Spleen (tissue), 11 donors: ENCODE measurements at regions not wholly inside any gene's neighbourhood (a gene's known extent, or its start where the extent isn't known, plus 50 kb on each side); places are given as distances from the start of the nearest gene placed in this dataset.

ENCODE experiments used
- DNase-seq: peaks from one replicate; pipeline ENCODE4 v3.0.0-alpha.2; 2020
- H3K27ac ChIP-seq, 8 donors: fragments of 200-600 bp; sonication (generic) in 7 of 8; 1 replicate in 4 of 8; 2 replicates in 4 of 8; pipeline versions ENCODE4 v1.5.0 to v1.8.0; 2016 to 2021; ENCODE audit warnings: inconsistent platforms in 4 of 8, mild to moderate bottlenecking in 4 of 8, moderate library complexity in 1 of 8
- H3K27me3 ChIP-seq, 7 donors: fragments of 200-600 bp; sonication (generic) in 6 of 7; replicated peaks in 1 of 7; 1 replicate in 4 of 7; 2 replicates in 3 of 7; pipeline versions ENCODE4 v1.5.0 to v1.8.0; 2016 to 2021; ENCODE audit warnings: inconsistent platforms in 3 of 7, mild to moderate bottlenecking in 1 of 7
- H3K36me3 ChIP-seq, 6 donors: fragments of 200-600 bp; sonication (generic) in 5 of 6; 1 replicate in 4 of 6; 2 replicates in 2 of 6; pipeline versions ENCODE4 v1.5.0 to v1.8.0; 2016 to 2021; ENCODE audit warnings: inconsistent platforms in 2 of 6
- H3K4me1 ChIP-seq, 6 donors: fragments of 200-600 bp; sonication (generic) in 5 of 6; 1 replicate in 3 of 6; 2 replicates in 3 of 6; pipeline versions ENCODE4 v1.5.0 to v1.8.0; 2016 to 2021; ENCODE audit warnings: inconsistent platforms in 3 of 6
- H3K4me3 ChIP-seq, 8 donors: fragments of 200-600 bp; sonication (generic) in 7 of 8; 1 replicate in 4 of 8; 2 replicates in 4 of 8; pipeline versions ENCODE4 v1.5.0 to v1.8.0; 2016 to 2021; ENCODE audit warnings: inconsistent platforms in 4 of 8, mild to moderate bottlenecking in 4 of 8, moderate library complexity in 2 of 8
- H3K9me3 ChIP-seq, 8 donors: fragments of 200-600 bp; sonication (generic) in 7 of 8; 1 replicate in 4 of 8; 2 replicates in 4 of 8; pipeline versions ENCODE4 v1.5.0 to v1.8.0; 2016 to 2021; ENCODE audit warnings: inconsistent platforms in 4 of 8
- POLR2A ChIP-seq, 3 donors: fragments of 450-650 bp; IDR thresholded peaks; one replicate each; pipeline ENCODE4 v1.5.1; 2017; ENCODE audit warnings: antibody characterized with exemption in 3 of 3, mild to moderate bottlenecking in 1 of 3
- POLR2AphosphoS5 ChIP-seq, 3 donors: sonication (generic); formaldehyde crosslinking; IDR thresholded peaks; one replicate each; pipeline ENCODE4 v1.5.1; 2017; ENCODE audit warnings: antibody characterized with exemption in 3 of 3
- WGBS, 5 donors: extraction: QIAGEN DNeasy Blood & Tissue Kit in 3 of 5; methylation state at CpG; one replicate each; pipeline versions ENCODE4 v1.1.5 to v1.1.7; 2013 to 2018; 5-methylcytosine and 5-hydroxymethylcytosine counted together
- intact Hi-C: fragments of 100-400 bp; cut with DNase I; formaldehyde crosslinking; loops from one replicate; pipeline ENCODE4 v1.15.0; 2023; ENCODE audit warnings: low total_unique reads
- TF ChIP-seq, protein P1 (sequence below), 11 experiments: fragments of 200-600 bp in 7 of 11; fragments of 450-650 bp in 4 of 11; sonication (generic) in 4 of 11; IDR thresholded peaks in 8 of 11; conservative IDR thresholded peaks in 3 of 11; 1 replicate in 7 of 11; 2 replicates in 4 of 11; pipeline versions ENCODE4 v1.4.0 to v1.8.0; 2016 to 2021; ENCODE audit warnings: antibody characterized with exemption in 11 of 11, inconsistent platforms in 4 of 11, mild to moderate bottlenecking in 1 of 11
- donor health status: healthy with polysubstance abuse.
- donor health status: DM: no; HTN: no; CAD: no; lungs with moderate emphysema.
- donor health status: DM: no; HTN: no; CAD: no.
- donor health status: Bipolar disorder and iron deficiency.
- donor health status: healthy.
- donor health status: DM: no; HTN: no; CAD: no.
- donor health status: DM: yes; HTN: yes; CAD: no.

DNA sequence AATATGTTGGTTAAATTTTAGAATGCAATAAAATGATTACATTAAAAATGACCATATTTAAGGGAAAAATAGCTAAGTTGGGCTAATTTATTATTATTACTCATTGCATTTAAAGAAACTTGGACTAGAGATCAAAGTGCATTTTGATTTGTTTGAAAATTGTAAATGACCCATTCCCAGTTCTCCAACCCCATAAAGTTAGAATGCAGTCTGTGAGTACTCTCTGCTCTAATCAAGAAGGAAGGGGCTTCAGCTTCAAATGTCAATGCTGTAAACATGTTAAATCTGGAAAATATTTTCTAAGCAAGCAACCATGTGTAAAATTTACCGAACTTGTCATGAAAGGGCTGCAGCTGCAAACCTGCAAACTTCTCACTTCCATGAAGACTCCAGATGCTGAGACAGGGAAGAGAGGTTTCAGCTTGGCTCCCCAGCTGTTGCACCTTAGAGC, 232.7 kb downstream of the TTLL7 start:
- Histone ChIP-seq H3K4me1 (peaks cover 0 to 19% (median 8%) of the 10 kb centered on the region in 6 donors), H3K36me3 (no peaks in the 10 kb centered on the region), H3K9me3 (no peaks in the 10 kb centered on the region), H3K4me3 (no peak overlapping the region), H3K27ac (no peak overlapping the region), H3K27me3 (no peaks in the 10 kb centered on the region)
- intact Hi-C loops: no loop called here
- WGBS, 5 donors: 50 to 86% (median 71%) methylated on average over 1 of the region's 1 CpG
- TF ChIP-seq POLR2AphosphoS5 (IDR thresholded peaks at IDR 0.05): no peak
- no peak for TF ChIP-seq POLR2A (IDR thresholded peaks at IDR 0.05)
- TF ChIP-seq, protein P1, sequence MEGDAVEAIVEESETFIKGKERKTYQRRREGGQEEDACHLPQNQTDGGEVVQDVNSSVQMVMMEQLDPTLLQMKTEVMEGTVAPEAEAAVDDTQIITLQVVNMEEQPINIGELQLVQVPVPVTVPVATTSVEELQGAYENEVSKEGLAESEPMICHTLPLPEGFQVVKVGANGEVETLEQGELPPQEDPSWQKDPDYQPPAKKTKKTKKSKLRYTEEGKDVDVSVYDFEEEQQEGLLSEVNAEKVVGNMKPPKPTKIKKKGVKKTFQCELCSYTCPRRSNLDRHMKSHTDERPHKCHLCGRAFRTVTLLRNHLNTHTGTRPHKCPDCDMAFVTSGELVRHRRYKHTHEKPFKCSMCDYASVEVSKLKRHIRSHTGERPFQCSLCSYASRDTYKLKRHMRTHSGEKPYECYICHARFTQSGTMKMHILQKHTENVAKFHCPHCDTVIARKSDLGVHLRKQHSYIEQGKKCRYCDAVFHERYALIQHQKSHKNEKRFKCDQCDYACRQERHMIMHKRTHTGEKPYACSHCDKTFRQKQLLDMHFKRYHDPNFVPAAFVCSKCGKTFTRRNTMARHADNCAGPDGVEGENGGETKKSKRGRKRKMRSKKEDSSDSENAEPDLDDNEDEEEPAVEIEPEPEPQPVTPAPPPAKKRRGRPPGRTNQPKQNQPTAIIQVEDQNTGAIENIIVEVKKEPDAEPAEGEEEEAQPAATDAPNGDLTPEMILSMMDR (IDR thresholded peaks at IDR 0.05 in 8 of 11, conservative IDR thresholded peaks at IDR 0.05 in 3 of 11): no peak
- no peak for DNase-seq

DNA sequence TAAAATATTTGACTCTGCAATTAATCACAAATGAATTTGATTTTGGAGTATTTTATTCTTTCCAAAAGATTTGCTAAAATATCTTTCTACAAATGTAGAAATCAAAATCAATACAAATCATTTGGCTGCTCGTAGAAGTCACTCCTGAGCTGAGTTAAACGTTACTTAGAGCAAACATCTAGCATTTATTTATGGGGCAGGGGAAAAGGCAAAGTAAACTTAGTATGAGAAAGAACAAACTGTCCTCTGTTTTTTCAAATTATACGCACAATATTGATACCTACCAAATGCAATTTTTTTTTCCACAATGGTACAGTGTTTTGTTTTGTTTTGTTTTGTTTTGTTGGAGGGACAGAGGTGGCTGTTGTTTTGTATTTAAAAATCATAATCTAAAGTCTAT, 233.8 kb downstream of the TTLL7 start:
- Histone ChIP-seq H3K4me1 (peaks cover 0 to 29% (median 11%) of the 10 kb centered on the region in 6 donors), H3K27me3 (no peaks in the 10 kb centered on the region), H3K9me3 (no peaks in the 10 kb centered on the region), H3K36me3 (no peaks in the 10 kb centered on the region), H3K27ac (no peak overlapping the region), H3K4me3 (no peak overlapping the region)
- no peak for DNase-seq
- intact Hi-C loops: no loop called here
- TF ChIP-seq, protein P1 (IDR thresholded peaks at IDR 0.05 in 8 of 11, conservative IDR thresholded peaks at IDR 0.05 in 3 of 11): no peak
- no peak for TF ChIP-seq POLR2A (IDR thresholded peaks at IDR 0.05)
- TF ChIP-seq POLR2AphosphoS5 (IDR thresholded peaks at IDR 0.05): no peak
- 88 to 94% (median 90%) methylated on average over 3 of the region's 3 CpGs for WGBS, 5 donors

DNA sequence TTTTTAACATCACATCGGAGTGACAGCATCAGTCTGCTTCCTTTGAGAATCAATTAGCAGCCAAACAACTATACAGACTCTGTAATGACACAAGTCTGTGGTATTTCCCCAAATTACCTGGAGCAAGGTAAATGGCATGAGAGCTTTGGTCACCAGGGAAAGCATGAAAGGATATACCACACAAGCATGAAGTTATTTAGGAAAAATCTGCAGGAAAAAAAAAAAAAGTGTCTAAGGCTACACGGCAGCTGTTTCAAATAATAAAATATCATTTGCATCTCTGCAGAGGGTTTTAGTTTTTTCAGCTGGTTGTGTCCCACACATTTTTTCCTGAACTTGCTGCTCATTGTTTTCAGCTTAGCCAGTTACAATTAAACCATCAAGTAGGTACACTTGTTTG, 234.7 kb downstream of the TTLL7 start:
- Histone ChIP-seq H3K36me3 (no peaks in the 10 kb centered on the region), H3K4me3 (no peak overlapping the region), H3K27me3 (no peaks in the 10 kb centered on the region), H3K4me1 (peaks cover 0 to 20% (median 8%) of the 10 kb centered on the region in 6 donors), H3K9me3 (no peaks in the 10 kb centered on the region), H3K27ac (no peak overlapping the region)
- 74 to 94% (median 89%) methylated on average over 2 of the region's 2 CpGs for WGBS, 5 donors
- intact Hi-C loops: no loop called here
- no peak for DNase-seq
- TF ChIP-seq POLR2AphosphoS5 (IDR thresholded peaks at IDR 0.05) (no peak), POLR2A (IDR thresholded peaks at IDR 0.05) (no peak)

DNA sequence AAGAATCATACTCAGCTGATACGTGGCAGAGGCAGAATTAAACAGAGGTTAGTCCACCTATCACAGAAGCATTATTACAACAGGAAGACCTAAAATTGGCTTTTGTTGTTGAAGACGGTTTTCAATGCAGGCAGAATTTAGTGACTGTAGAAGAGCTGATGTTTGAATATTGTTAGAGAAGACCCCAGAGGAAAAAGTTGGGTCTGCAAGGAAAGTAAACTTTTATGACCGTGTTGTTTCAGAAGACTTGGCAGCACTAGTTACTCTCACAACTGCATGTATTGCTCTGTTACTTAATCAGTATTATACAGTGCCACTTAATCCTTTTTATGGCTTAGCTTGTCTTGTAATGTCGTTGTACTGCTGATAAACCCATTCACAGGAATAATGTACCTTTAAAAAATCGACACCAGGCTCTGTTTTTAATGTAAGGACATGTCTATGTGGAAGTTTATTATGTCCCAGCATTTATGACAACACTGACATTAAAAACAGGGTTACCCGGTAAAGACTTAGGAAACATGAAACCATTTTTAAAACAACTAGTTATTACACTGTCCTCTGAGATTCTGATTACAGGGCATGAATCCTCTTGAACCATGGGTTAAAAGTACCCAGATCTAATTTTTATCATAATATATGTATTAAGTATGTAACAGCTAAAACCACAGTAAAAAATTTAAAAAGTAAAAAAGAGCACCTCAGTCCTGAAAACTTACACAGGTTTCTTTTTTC, 235.4 kb downstream of the TTLL7 start:
- Histone ChIP-seq H3K9me3 (no peaks in the 10 kb centered on the region), H3K36me3 (no peaks in the 10 kb centered on the region), H3K27ac (no peak overlapping the region), H3K4me1 (peaks cover 0 to 17% (median 6%) of the 10 kb centered on the region in 6 donors), H3K4me3 (no peak overlapping the region), H3K27me3 (no peaks in the 10 kb centered on the region)
- WGBS, 5 donors: 57 to 69% (median 61%) methylated on average over 6 of the region's 6 CpGs
- TF ChIP-seq POLR2A (IDR thresholded peaks at IDR 0.05): no peak
- TF ChIP-seq, protein P1 (IDR thresholded peaks at IDR 0.05 in 8 of 11, conservative IDR thresholded peaks at IDR 0.05 in 3 of 11): no peak
- TF ChIP-seq POLR2AphosphoS5 (IDR thresholded peaks at IDR 0.05): no peak
- intact Hi-C loops: no loop called here
- DNase-seq: no peak
